IMR-90 (cell line): ENCODE measurements at regions not wholly inside any gene's neighbourhood (a gene's known extent, or its start where the extent isn't known, plus 50 kb on each side); places are given as distances from the start of the nearest gene placed in this dataset.

Experiments
- ATAC-seq: fragments of 200-7000 bp; cut with Tn5 transposase; 2 replicates; pipeline ENCODE4 v1.9.1; 2020; ENCODE audit warnings: low read depth, mild to moderate bottlenecking, moderate library complexity
- BruUV-seq: library from RNA; stranded (reverse); fragments of 400-500 nt; replicated peaks from 2 replicates; lab custom pipeline; 2021; lab: Mats Ljungman, UMichigan
- CTCF ChIA-PET: fragments of 300-600 bp; formaldehyde crosslinking; extraction: SDS; loops from one replicate; lab custom pipeline; 2021; ENCODE audit warnings: antibody characterized with exemption; lab: Yijun Ruan, JAX
- POLR2A ChIA-PET: fragments of 300-600 bp; sonication (Branson Sonifier 250); formaldehyde crosslinking; loops from one replicate; lab custom pipeline; 2022; ENCODE audit warnings: antibody characterized with exemption; ENCODE audit not compliant: unreplicated experiment; lab: Charles Lee
- DNase-seq: peaks from one replicate; pipeline ENCODE4 v3.0.0; 2013
- H2AFZ ChIP-seq: replicated peaks from 2 replicates; pipeline ENCODE3; 2013; ENCODE audit warnings: low read length, mild to moderate bottlenecking; ENCODE audit not compliant: poor library complexity
- H2AK5ac ChIP-seq: 2 replicates; pipeline ENCODE4 v1.6.1; 2013; ENCODE audit warnings: low read depth, low read length, inconsistent platforms
- H2AK9ac ChIP-seq: replicated peaks from 2 replicates; pipeline ENCODE3; 2013; ENCODE audit warnings: mild to moderate bottlenecking, low read depth, low read length, moderate library complexity; ENCODE audit not compliant: poor library complexity
- H2BK120ac ChIP-seq: 2 replicates; pipeline ENCODE4 v1.6.1; 2013; ENCODE audit warnings: low read depth, low read length, inconsistent platforms
- H2BK15ac ChIP-seq: 3 replicates; pipeline ENCODE4 v1.6.1; 2013; ENCODE audit warnings: low read depth, low read length, inconsistent platforms
- H2BK20ac ChIP-seq: 2 replicates; pipeline ENCODE4 v1.6.1; 2013; ENCODE audit warnings: low read depth, mild to moderate bottlenecking, inconsistent platforms, low read length, moderate library complexity
- H2BK5ac ChIP-seq: 2 replicates; pipeline ENCODE4 v1.6.1; 2013; ENCODE audit warnings: mild to moderate bottlenecking, low read depth, low read length, inconsistent platforms; ENCODE audit not compliant: poor library complexity, severe bottlenecking
- H3K14ac ChIP-seq: replicated peaks from 2 replicates; pipeline ENCODE4 v1.6.1; 2013; ENCODE audit warnings: low read depth, low read length, inconsistent platforms
- H3K18ac ChIP-seq: 2 replicates; pipeline ENCODE4 v1.6.1; 2013; ENCODE audit warnings: low read depth, low read length, control low read depth
- H3K23ac ChIP-seq: 2 replicates; pipeline ENCODE4 v1.6.1; 2013; ENCODE audit warnings: low read depth, low read length, inconsistent platforms
- H3K27ac ChIP-seq: 2 replicates; pipeline ENCODE4 v1.5.1; 2013; ENCODE audit warnings: mild to moderate bottlenecking, control low read depth, low read length; ENCODE audit not compliant: insufficient read depth
- H3K27me3 ChIP-seq: 2 replicates; pipeline ENCODE4 v1.6.1; 2013; ENCODE audit warnings: low read length; ENCODE audit not compliant: control insufficient read depth, insufficient read depth
- H3K36me3 ChIP-seq: 2 replicates; pipeline ENCODE4 v1.6.1; 2013; ENCODE audit warnings: low read length, mixed read lengths; ENCODE audit not compliant: control insufficient read depth, insufficient read depth
- H3K4ac ChIP-seq: 2 replicates; pipeline ENCODE4 v1.6.1; 2013; ENCODE audit warnings: low read depth, low read length, inconsistent platforms
- H3K4me1 ChIP-seq: 2 replicates; pipeline ENCODE4 v1.6.1; 2013; ENCODE audit warnings: low read length, mixed read lengths; ENCODE audit not compliant: control insufficient read depth, insufficient read depth
- H3K4me2 ChIP-seq: 2 replicates; pipeline ENCODE4 v1.6.1; 2013; ENCODE audit warnings: low read depth, mild to moderate bottlenecking, control low read depth, low read length, moderate library complexity
- H3K4me3 ChIP-seq: 2 replicates; pipeline ENCODE4 v1.5.1; 2013; ENCODE audit warnings: low read depth, mild to moderate bottlenecking, control low read depth, low read length, moderate library complexity; ENCODE audit not compliant: insufficient read depth
- H3K56ac ChIP-seq: 2 replicates; pipeline ENCODE4 v1.6.1; 2013; ENCODE audit warnings: low read length, inconsistent platforms; ENCODE audit not compliant: insufficient read depth; ENCODE audit errors: extremely low read depth
- H3K79me1 ChIP-seq, 2 experiments: 2 replicates each; pipeline ENCODE4 v1.6.1; 2013; ENCODE audit warnings: low read length in 2 of 2, inconsistent platforms in 1 of 2, low read depth in 1 of 2
- H3K9ac ChIP-seq: 2 replicates; pipeline ENCODE4 v1.6.1; 2013; ENCODE audit warnings: low read depth, low read length, control low read depth
- H3K9me1 ChIP-seq: 2 replicates; pipeline ENCODE4 v1.6.1; 2013; ENCODE audit warnings: low read length, inconsistent platforms; ENCODE audit not compliant: insufficient read depth
- H3K9me3 ChIP-seq: 2 replicates; pipeline ENCODE4 v1.6.1; 2013; ENCODE audit warnings: low read length; ENCODE audit not compliant: control insufficient read depth, insufficient read depth
- H4K20me1 ChIP-seq: 2 replicates; pipeline ENCODE4 v1.6.1; 2013; ENCODE audit warnings: low read length, inconsistent platforms; ENCODE audit not compliant: insufficient read depth
- H4K5ac ChIP-seq: 2 replicates; pipeline ENCODE4 v1.6.1; 2013; ENCODE audit warnings: mild to moderate bottlenecking, low read depth, low read length, control low read depth
- H4K8ac ChIP-seq, 2 experiments: 2 replicates each; pipeline ENCODE4 v1.6.1; 2013; ENCODE audit warnings: low read depth in 2 of 2, low read length in 2 of 2, control low read depth in 1 of 2, inconsistent platforms in 1 of 2
- H4K91ac ChIP-seq: 2 replicates; pipeline ENCODE4 v1.6.1; 2013; ENCODE audit warnings: low read depth, low read length, inconsistent platforms; ENCODE audit not compliant: insufficient read depth
- CHD1 ChIP-seq: IDR thresholded peaks from 2 replicates; pipeline ENCODE4 v1.6.1; 2012; ENCODE audit warnings: low read depth, low read length, improper control_type of control experiment
- MAFK ChIP-seq: IDR thresholded peaks from 2 replicates; pipeline ENCODE4 v1.6.1; 2012; ENCODE audit warnings: low read depth, low read length, improper control_type of control experiment
- MXI1 ChIP-seq: IDR thresholded peaks from 2 replicates; pipeline ENCODE4 v1.6.1; 2012; ENCODE audit warnings: low read depth, mild to moderate bottlenecking, low read length, moderate library complexity, borderline replicate concordance
- WGBS, 2 experiments: methylation state at CpG; one replicate each; pipeline versions ENCODE4 v1.1.5 to v1.1.7; 2013; ENCODE audit warnings: missing lambda C conversion rate in 2 of 2; ENCODE audit not compliant: insufficient read length in 1 of 2; ENCODE audit errors: extremely low coverage in 2 of 2; 5-methylcytosine and 5-hydroxymethylcytosine counted together
- dilution Hi-C: fragments of 300-500 bp; cut with HindIII; formaldehyde crosslinking; loops from one replicate; pipeline ENCODE4 v1.14.3; 2018; ENCODE audit warnings: low sequenced_read_pairs; ENCODE audit not compliant: unreplicated experiment
- in situ Hi-C: fragments of 300-500 bp; cut with MboI; formaldehyde crosslinking; loops from 3 replicates; pipeline ENCODE4 v1.14.3; 2019; ENCODE audit warnings: low sequenced_read_pairs, inconsistent platforms, mixed read lengths
- intact Hi-C: fragments of 100-400 bp; cut with micrococcal nuclease; formaldehyde crosslinking; loops from 2 replicates; pipeline ENCODE4 v1.10.0; 2022
- TF ChIP-seq, protein P1 (sequence below): fragments of 150-350 bp; IDR thresholded peaks from 2 replicates; pipeline ENCODE4 v1.6.1; 2016; ENCODE audit warnings: low read depth, mild to moderate bottlenecking, low read length, moderate library complexity, borderline replicate concordance
- TF ChIP-seq, protein P2 (sequence below): fragments of 150-350 bp; IDR thresholded peaks from 2 replicates; pipeline ENCODE4 v1.6.1; 2017; ENCODE audit warnings: mild to moderate bottlenecking, antibody characterized with exemption, low read length, low read depth

DNA sequence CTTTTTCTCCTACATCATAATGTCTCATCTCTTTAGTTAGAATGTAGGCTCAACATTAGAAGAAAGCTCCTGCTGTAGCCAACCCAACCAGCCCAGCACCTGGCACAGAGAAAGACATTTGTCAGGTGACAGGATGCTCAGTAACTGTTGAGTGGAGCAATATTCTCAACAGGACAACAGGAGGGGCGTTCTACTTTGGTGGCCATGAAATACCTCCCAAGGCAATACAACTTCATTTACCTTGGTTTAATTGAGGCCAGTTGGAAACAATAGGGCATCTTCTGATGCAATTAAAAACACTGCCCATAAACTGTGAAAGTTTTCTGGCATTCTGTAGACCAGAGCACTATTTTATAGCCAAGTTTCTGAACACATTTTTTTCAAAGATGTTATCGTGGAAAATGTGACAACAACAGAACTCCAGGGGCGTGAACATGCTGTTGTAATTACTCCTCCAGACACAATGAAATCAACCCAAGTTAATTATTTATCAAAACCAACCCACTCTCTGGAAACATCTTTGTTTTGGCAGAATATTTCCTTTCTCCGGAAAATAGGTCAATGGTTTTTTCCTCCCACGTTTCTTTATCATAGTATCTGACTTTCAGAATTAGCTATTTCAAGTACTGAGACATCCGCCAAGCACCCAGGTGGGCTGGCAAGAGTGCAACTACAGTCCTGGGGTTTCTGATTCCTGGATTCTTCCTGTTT is 538.1 kb downstream of the SOX6 start:
- H3K23ac ChIP-seq, result no peak overlapping the region
- H2AFZ ChIP-seq, result no peak overlapping the region
- in situ Hi-C loops, result no loop called here
- H2BK120ac ChIP-seq, result no peak overlapping the region
- no TSS peak for BruUV-seq
- no peak overlapping the region for H2BK5ac ChIP-seq
- no peaks in the 10 kb centered on the region for H4K20me1 ChIP-seq
- CTCF ChIA-PET, result no interaction called here
- no peak overlapping the region for H3K56ac ChIP-seq
- H3K4me1 ChIP-seq, result peaks cover 9% of the 10 kb centered on the region
- H3K27me3 ChIP-seq, result no peaks in the 10 kb centered on the region
- no peaks in the 10 kb centered on the region; the same call in 1 of the 2 replicates for H3K9me1 ChIP-seq
- H3K18ac ChIP-seq, result no peak overlapping the region
- H3K9me3 ChIP-seq, result no peaks in the 10 kb centered on the region
- H2AK5ac ChIP-seq, result no peak overlapping the region
- no peak for ATAC-seq
- H3K79me1 ChIP-seq, result no peaks in the 10 kb centered on the region
- intact Hi-C loops, result no loop called here
- H3K4ac ChIP-seq, result no peak overlapping the region
- H2AK9ac ChIP-seq, result no peak overlapping the region
- H3K4me2 ChIP-seq, result no peak overlapping the region
- TF ChIP-seq MXI1, result no peak
- TF ChIP-seq, protein P1, sequence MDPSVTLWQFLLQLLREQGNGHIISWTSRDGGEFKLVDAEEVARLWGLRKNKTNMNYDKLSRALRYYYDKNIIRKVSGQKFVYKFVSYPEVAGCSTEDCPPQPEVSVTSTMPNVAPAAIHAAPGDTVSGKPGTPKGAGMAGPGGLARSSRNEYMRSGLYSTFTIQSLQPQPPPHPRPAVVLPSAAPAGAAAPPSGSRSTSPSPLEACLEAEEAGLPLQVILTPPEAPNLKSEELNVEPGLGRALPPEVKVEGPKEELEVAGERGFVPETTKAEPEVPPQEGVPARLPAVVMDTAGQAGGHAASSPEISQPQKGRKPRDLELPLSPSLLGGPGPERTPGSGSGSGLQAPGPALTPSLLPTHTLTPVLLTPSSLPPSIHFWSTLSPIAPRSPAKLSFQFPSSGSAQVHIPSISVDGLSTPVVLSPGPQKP, result no peak
- TF ChIP-seq MAFK, result no peak
- TF ChIP-seq CHD1, result no peak
- TF ChIP-seq, protein P2, sequence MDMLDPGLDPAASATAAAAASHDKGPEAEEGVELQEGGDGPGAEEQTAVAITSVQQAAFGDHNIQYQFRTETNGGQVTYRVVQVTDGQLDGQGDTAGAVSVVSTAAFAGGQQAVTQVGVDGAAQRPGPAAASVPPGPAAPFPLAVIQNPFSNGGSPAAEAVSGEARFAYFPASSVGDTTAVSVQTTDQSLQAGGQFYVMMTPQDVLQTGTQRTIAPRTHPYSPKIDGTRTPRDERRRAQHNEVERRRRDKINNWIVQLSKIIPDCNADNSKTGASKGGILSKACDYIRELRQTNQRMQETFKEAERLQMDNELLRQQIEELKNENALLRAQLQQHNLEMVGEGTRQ, result no peak
- no peak overlapping the region for H3K4me3 ChIP-seq
- dilution Hi-C loops, result no loop called here
- no peak overlapping the region for H3K9ac ChIP-seq
- no peak overlapping the region for H4K5ac ChIP-seq
- WGBS, 2 experiments, result 100% methylated on average over 2 of the region's 6 CpGs; no CpG with 5 or more reads in 1 of the 2 experiments
- no peak overlapping the region for H4K8ac ChIP-seq
- no peak overlapping the region for H3K14ac ChIP-seq
- H2BK20ac ChIP-seq, result 0 out of 2 replicates have a peak overlapping the region, but pooled peaks have one; percentile 29
- no peak overlapping the region for H4K91ac ChIP-seq
- POLR2A ChIA-PET, result no interaction called here
- DNase-seq, result no peak
- no peaks in the 10 kb centered on the region for H3K36me3 ChIP-seq
- H2BK15ac ChIP-seq, result no peak overlapping the region
- H3K27ac ChIP-seq, result no peak overlapping the region
